ENCODE measurements at regions not wholly inside any gene's neighbourhood (a gene's known extent, or its start where the extent isn't known, plus 50 kb on each side); places are given as distances from the start of the nearest gene placed in this dataset.

DNA sequence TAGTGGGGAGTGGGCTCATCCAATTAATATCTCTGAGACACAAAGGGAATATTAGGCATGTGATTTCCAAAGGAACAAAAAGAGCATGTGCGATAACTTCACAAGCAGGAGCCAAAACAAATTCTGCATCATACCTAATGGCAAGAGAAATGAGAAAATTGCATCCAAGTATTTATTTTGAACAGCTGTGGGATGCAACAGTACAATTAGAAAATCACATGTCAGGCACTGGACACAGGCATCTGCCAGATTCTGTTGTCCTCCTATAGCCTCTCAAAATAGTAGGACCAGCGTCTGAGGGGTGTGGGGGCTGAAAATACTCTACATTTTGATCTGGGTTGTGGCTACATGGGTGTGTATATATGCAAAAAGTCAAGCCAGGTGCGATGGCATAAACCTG lies 66.3 kb downstream of the EDN1 start:
- Histone ChIP-seq H3K4me3 (ENCODE audit: insufficient read depth, low read length, poor library complexity, severe bottlenecking) (no peak overlapping the region), H3K36me3 (ENCODE audit: low read length) (no peaks in the 10 kb centered on the region), H3K79me2 (ENCODE audit: insufficient read depth, low read length) (no peaks in the 10 kb centered on the region), H3K9me3 (ENCODE audit: insufficient read depth, low read length) (no peaks in the 10 kb centered on the region), H3K9me2 (replicated peaks; ENCODE audit: insufficient read depth, low read length) (no peaks in the 10 kb centered on the region), H3K4me2 (ENCODE audit: low read depth, low read length, poor library complexity, severe bottlenecking) (no peak overlapping the region), H3K27me3 (ENCODE audit: low read length) (0 out of 2 replicates have a peak, but pooled peaks cover 3% of the 10 kb centered on the region), H4K20me1 (ENCODE audit: low read depth, low read length) (no peaks in the 10 kb centered on the region), H3F3A (ENCODE audit: insufficient read depth) (no peaks in the 10 kb centered on the region), H2AFZ (ENCODE audit: low read depth, low read length, severe bottlenecking) (no peak overlapping the region), H3K9ac (ENCODE audit: low read length) (no peak overlapping the region), H3K27ac (ENCODE audit: low read depth, low read length) (no peak overlapping the region)
- no peak for TF ChIP-seq EZH2phosphoT487 (conservative IDR thresholded peaks at IDR 0.05; ENCODE audit: low read length)
- TF ChIP-seq, protein P1, sequence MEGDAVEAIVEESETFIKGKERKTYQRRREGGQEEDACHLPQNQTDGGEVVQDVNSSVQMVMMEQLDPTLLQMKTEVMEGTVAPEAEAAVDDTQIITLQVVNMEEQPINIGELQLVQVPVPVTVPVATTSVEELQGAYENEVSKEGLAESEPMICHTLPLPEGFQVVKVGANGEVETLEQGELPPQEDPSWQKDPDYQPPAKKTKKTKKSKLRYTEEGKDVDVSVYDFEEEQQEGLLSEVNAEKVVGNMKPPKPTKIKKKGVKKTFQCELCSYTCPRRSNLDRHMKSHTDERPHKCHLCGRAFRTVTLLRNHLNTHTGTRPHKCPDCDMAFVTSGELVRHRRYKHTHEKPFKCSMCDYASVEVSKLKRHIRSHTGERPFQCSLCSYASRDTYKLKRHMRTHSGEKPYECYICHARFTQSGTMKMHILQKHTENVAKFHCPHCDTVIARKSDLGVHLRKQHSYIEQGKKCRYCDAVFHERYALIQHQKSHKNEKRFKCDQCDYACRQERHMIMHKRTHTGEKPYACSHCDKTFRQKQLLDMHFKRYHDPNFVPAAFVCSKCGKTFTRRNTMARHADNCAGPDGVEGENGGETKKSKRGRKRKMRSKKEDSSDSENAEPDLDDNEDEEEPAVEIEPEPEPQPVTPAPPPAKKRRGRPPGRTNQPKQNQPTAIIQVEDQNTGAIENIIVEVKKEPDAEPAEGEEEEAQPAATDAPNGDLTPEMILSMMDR (IDR thresholded peaks at IDR 0.05; ENCODE audit: insufficient read depth, low read length, poor library complexity, severe bottlenecking), result no peak

DNA sequence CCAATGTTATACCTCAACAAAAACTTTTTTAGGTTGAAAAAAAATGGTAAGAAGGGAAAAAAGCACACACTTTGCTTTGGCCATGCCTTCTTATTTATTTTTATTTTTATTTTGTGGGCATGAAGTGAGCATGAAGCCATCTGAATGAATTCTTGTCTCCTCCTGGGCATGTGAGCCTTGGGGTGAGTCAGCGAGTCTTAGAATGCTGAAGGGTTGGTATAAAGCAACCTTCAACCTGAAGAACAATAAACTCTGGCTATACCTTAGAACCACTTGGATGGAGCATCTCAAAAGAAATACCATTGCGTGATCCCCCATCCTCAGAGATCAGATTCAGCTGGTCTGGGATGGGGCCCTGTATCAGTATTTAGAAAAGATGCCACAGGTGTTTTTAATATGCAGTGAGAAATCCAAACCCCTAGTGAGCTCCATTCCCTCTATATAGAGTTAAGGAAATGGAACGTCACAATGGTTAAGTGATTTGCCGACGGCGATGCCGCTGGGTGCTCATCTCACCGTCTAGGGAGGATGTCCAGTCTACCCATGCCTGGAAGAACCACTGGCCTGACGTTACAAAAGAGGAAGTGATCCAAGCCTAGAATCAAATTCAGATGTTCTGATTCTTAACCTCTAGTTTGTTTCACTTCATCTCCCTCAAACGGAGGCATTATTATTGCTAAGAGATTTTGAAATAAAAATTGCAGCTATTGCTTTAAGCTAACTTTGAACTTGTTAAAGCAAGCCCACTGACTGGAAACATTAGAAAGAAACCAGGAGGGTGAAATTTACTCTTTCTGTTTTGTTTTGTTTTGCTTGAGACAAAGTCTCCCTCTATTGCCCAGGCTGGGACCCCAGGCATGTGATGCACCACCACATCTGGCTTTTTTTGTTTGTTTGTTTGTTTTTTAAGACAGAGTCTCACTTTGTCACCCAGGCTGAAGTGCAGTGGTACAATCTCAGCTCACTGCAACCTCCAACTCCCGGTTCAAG lies 67.1 kb downstream of the EDN1 start:
- no peak overlapping the region for H2AFZ ChIP-seq (ENCODE audit: low read depth, low read length, severe bottlenecking)
- H3K36me3 ChIP-seq (ENCODE audit: low read length), result no peaks in the 10 kb centered on the region
- H3F3A ChIP-seq (ENCODE audit: insufficient read depth), result no peaks in the 10 kb centered on the region
- 0 out of 2 replicates have a peak, but pooled peaks cover 3% of the 10 kb centered on the region for H3K27me3 ChIP-seq (ENCODE audit: low read length)
- no peak overlapping the region for H3K27ac ChIP-seq (ENCODE audit: low read depth, low read length)
- no peak overlapping the region for H3K4me2 ChIP-seq (ENCODE audit: low read depth, low read length, poor library complexity, severe bottlenecking)
- no peaks in the 10 kb centered on the region for H3K9me2 ChIP-seq (replicated peaks; ENCODE audit: insufficient read depth, low read length)
- no peak overlapping the region for H3K4me3 ChIP-seq (ENCODE audit: insufficient read depth, low read length, poor library complexity, severe bottlenecking)
- no peaks in the 10 kb centered on the region for H4K20me1 ChIP-seq (ENCODE audit: low read depth, low read length)
- H3K79me2 ChIP-seq (ENCODE audit: insufficient read depth, low read length), result no peaks in the 10 kb centered on the region
- no peak overlapping the region for H3K9ac ChIP-seq (ENCODE audit: low read length)
- no peak for TF ChIP-seq EZH2phosphoT487 (conservative IDR thresholded peaks at IDR 0.05; ENCODE audit: low read length)
- TF ChIP-seq, protein P1 (IDR thresholded peaks at IDR 0.05; ENCODE audit: insufficient read depth, low read length, poor library complexity, severe bottlenecking), result no peak
- no peaks in the 10 kb centered on the region for H3K9me3 ChIP-seq (ENCODE audit: insufficient read depth, low read length)

DNA sequence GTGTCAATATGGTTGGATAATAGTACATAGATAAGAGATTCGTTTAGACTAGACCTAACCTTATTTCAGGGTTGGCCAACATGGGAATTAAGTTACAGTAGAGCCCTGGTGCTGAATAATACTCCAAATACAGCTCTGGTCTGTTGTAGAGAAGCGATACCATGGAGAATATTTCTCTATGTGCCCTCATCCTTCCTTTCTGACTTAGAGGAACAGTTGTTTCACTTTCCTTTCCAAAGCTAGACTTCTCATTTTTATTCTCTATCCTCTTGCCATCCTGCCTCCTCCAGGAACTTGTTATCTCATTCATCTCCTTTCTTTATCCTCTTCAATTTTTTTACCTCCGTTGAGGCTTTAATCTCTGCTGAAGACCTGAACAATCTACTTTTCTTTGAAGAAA lies 68.9 kb downstream of the EDN1 start:
- TF ChIP-seq, protein P1 (IDR thresholded peaks at IDR 0.05; ENCODE audit: insufficient read depth, low read length, poor library complexity, severe bottlenecking), result no peak
- no peak for TF ChIP-seq EZH2phosphoT487 (conservative IDR thresholded peaks at IDR 0.05; ENCODE audit: low read length)
- Histone ChIP-seq H3K9me3 (ENCODE audit: insufficient read depth, low read length) (no peaks in the 10 kb centered on the region), H3K9ac (ENCODE audit: low read length) (no peak overlapping the region), H3K4me2 (ENCODE audit: low read depth, low read length, poor library complexity, severe bottlenecking) (no peak overlapping the region), H3K27ac (ENCODE audit: low read depth, low read length) (no peak overlapping the region), H3F3A (ENCODE audit: insufficient read depth) (no peaks in the 10 kb centered on the region), H2AFZ (ENCODE audit: low read depth, low read length, severe bottlenecking) (no peak overlapping the region), H3K4me3 (ENCODE audit: insufficient read depth, low read length, poor library complexity, severe bottlenecking) (no peak overlapping the region), H3K9me2 (replicated peaks; ENCODE audit: insufficient read depth, low read length) (no peaks in the 10 kb centered on the region), H4K20me1 (ENCODE audit: low read depth, low read length) (no peaks in the 10 kb centered on the region), H3K79me2 (ENCODE audit: insufficient read depth, low read length) (no peaks in the 10 kb centered on the region), H3K27me3 (ENCODE audit: low read length) (0 out of 2 replicates have a peak, but pooled peaks cover 3% of the 10 kb centered on the region), H3K36me3 (ENCODE audit: low read length) (no peaks in the 10 kb centered on the region)
